GM21390 (cell line): ENCODE measurements at regions not wholly inside any gene's neighbourhood (a gene's known extent, or its start where the extent isn't known, plus 50 kb on each side); places are given as distances from the start of the nearest gene placed in this dataset.
"Not testable (repeated sequence)": the region's sequence is repeated elsewhere in the genome, so short reads cannot be mapped to it uniquely, and the experiment has no call there.

Source experiments
- ATAC-seq: cut with Tn5 transposase; IDR thresholded peaks from one replicate; pipeline ENCODE4 v1.9.1; 2021; ENCODE audit not compliant: unreplicated experiment

- no peak for ATAC-seq
These were observed 260.5 kb upstream of the CHRM3 start for GRCh38 chr1:239125893-239126292.

DNA sequence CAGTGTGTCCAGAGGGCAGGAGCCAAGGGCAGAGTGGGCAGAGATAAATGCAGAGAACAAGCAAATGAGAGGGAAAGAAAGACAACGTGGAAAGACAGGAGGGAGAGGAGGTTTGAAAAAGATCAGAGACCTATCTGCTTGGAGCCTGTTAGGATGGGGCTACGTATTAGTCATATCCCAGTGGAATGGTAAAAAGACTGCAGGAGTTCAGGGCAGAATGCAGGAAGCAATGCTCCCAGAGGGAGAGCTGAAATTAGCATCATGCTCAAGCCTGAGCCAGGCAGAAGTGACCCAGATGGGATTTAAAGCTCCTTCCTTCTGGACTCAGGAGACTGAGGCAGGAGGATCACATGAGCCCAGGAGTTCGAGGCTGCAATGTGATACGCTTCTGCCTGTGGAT, 261.3 kb upstream of the CHRM3 start:
- ATAC-seq, result no peak

DNA sequence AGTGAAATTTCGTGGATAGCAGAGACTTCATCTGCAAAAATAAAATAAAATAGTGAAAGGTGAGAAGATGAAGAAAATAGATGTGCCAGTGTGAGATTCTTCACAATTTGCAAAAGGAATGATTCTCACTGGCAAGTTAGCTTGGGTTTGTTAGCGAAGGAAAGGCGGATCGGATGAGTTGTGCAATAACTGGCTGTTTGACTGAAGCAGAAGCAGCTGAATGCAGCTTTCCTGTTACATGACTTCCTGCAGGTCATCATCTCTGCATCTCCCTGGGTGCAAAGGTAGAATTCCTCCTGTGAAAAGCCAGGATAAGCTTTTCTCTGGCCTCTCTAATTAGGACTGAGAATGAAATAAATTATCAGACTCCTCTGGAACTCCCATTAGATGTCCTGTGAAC, 263.1 kb upstream of the CHRM3 start:
- no peak for ATAC-seq

- ATAC-seq, result no peak
These were observed 274.1 kb upstream of the CHRM3 start for GRCh38 chr1:239112101-239112935.

- ATAC-seq, result no peak
These were observed 278.7 kb upstream of the CHRM3 start for GRCh38 chr1:239107676-239108075.

- not testable (repeated sequence) for ATAC-seq
These were observed 279.7 kb upstream of the CHRM3 start for GRCh38 chr1:239106689-239107088.

- ATAC-seq, result no peak
These were observed 287.8 kb upstream of the CHRM3 start for GRCh38 chr1:239098400-239099037.

- ATAC-seq, result no peak
These were observed 294.8 kb upstream of the CHRM3 start for GRCh38 chr1:239091537-239091936.

- no peak for ATAC-seq
These were observed 301.8 kb upstream of the CHRM3 start for GRCh38 chr1:239084459-239085080.

DNA sequence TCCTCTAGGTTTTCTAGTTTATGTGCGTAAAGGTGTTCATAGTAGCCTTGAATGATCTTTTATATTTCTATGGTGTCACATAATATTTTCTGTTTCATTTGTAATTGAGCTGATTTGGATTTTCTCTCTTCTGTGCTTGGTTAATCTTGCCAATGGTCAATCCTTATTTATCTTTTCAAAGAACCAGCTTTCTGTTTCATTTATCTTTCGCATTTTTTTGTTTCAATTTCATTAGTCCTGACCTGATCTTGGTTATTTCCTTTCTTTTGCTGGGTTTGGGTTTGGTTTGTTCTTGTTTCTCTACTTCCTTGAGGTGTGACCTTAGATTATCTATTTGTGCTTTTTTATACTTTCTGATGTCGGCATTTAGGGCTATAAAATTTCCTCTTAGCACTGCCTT, 304.4 kb upstream of the CHRM3 start:
- not testable (repeated sequence) for ATAC-seq

DNA sequence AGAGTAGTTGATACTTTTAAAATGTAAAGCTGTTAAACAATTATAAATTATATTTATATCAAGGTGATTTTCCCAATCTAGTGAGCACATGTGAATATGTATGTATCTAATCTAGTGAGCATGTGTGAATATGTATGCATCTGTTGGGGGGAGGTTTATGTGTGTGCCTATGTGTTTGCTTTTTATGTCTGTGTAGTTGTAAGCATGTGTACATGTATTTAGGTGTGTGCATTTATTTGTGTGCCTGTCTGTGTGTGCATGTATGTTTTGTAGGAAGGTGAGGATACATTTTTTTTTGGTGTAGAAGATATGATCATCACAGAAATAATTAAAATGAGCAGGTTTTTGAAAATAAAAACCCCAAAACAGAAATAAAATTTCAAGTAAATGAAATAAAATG, 318.9 kb upstream of the CHRM3 start:
- no peak for ATAC-seq

- no peak for ATAC-seq
These were observed 319.3 kb upstream of the CHRM3 start for GRCh38 chr1:239067058-239067457.

DNA sequence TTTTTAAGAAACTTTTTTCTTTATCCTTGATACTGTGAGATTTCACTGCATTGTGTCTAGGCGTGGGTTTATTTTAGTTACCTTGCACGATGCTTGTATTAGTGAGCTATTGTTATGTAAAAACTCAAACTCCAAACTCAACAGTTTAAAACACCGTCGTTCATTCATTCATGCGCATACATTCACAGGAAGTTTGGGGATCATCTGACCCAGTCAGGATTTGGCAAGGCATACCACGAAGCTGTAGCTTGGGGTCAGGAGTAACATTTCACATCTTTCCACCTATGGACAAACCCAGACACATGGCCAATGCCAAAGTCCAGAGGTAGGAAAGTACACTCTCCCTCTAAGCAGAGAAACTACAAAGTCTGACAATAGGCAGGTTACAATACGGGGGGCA, 324.6 kb upstream of the CHRM3 start:
- ATAC-seq, result no peak

DNA sequence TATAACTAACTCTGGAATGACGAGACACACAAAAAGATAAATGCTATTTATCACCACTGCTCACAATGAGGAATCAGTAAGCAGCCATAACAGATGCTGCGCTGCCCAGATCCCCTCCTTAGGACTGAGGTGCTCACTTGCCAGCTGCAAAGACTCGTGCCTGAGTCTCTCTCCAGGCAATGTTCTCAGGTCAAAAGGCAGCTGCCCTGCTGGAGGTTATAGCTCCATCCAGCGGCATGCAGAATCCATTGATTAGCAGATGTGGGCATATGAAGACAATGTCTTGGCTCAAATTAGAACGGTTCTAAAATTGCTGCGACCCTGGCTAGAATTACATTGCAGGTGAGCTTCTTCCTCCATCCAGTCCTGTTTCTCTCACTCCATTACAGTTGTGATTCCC, 328.2 kb upstream of the CHRM3 start:
- no peak for ATAC-seq

DNA sequence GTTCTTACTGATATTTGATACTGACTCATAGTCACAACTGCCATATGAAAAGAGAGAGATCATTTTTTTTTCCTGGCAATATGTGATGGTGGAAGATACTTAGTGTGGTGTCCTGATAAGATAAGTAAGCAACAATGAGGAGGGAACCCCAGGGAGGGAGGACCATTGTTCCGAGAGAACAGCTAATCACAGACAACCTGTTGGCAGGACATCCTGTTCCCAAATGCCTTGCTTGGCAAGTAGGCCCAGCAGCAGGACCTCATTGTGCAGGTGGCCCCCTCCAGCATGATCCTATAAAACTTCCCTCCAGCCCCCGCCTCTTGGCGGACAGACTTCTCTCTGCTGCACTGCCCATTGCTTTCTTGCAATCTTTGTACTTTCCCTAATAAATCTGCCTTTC, 329.4 kb upstream of the CHRM3 start:
- no peak for ATAC-seq

GRCh38 chr1:239053279-239053678, 333.1 kb upstream of the CHRM3 start:
- no peak for ATAC-seq

GRCh38 chr1:239049571-239049970, 336.8 kb upstream of the CHRM3 start:
- no peak for ATAC-seq

- ATAC-seq, result no peak
These were observed 341.5 kb upstream of the CHRM3 start for GRCh38 chr1:239044829-239045228.

GRCh38 chr1:239040523-239040922, 345.8 kb upstream of the CHRM3 start:
- no peak for ATAC-seq

DNA sequence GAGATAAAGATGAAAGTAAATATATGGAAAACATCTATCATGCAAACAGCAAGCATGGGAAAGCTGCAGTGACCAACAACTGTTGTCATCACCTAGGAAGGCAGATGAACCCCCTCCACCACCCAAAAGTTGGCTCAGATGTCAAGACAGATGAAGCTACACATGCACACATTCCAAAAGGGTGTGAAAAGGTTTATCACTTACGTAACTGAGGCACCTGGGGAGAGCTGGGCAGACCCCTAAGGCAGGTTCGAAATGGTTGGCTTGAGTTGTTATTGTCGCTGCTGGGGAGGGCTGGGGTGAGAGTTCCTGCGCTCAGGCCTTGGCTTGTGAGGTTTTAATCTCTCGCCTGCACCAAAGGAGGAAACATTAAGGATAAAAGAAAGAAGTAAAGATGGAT, 355.1 kb upstream of the CHRM3 start:
- ATAC-seq, result no peak

DNA sequence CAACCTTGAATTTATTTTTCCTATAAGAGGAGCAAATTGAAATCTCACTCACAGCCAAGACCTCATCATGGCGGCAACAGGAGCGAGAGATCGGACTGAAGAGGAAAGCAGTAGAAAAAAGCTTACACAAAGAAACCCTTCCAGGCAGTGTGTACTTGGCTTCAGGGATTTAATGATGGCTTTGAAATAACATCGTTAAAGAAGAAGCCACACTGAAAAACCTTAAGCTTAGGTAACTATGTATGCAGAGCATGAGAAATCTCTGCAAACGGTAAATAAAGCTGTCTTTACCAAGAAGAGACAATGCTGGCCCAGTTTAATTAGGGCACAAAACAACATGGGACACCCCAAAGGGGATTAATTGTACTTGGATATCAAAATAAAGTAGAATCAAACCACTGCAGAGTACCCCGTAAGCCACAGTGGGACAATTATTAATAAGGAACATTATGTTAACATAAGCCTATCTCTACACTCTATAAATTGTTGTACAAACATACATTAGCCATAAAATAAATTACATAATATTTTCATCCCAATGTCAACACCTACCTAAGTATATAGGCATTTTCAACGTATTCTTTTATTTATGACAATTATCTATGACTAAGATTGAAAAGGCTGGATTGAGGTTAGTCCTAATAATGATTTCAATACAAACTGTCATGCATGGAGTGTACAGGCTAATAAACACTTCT, 360.2 kb upstream of the CHRM3 start:
- ATAC-seq, result no peak

- ATAC-seq, result no peak
These were observed 361.1 kb upstream of the CHRM3 start for GRCh38 chr1:239025223-239025622.
